Mesendoderm (in vitro differentiated cells): ENCODE measurements at regions not wholly inside any gene's neighbourhood (a gene's known extent, or its start where the extent isn't known, plus 50 kb on each side); places are given as distances from the start of the nearest gene placed in this dataset.
"Not testable (repeated sequence)": the region's sequence is repeated elsewhere in the genome, so short reads cannot be mapped to it uniquely, and the experiment has no call there.

Experiments used
- DNase-seq: peaks from one replicate; pipeline ENCODE4 v3.0.0; 2013
- H2AK5ac ChIP-seq: 2 replicates; pipeline ENCODE4 v1.6.1; 2013; ENCODE audit warnings: low read length, inconsistent platforms
- H2BK120ac ChIP-seq: 2 replicates; pipeline ENCODE4 v1.6.1; 2013; ENCODE audit warnings: low read depth, mild to moderate bottlenecking, low read length, moderate library complexity, mixed read lengths
- H2BK15ac ChIP-seq: replicated peaks from 2 replicates; pipeline ENCODE4 v1.6.1; 2013; ENCODE audit warnings: low read depth, mild to moderate bottlenecking, moderate library complexity
- H2BK5ac ChIP-seq: 2 replicates; pipeline ENCODE4 v1.6.1; 2013; ENCODE audit warnings: low read length, inconsistent platforms
- H3K18ac ChIP-seq: 2 replicates; pipeline ENCODE4 v1.6.1; 2013; ENCODE audit warnings: mild to moderate bottlenecking, low read length, mixed read lengths
- H3K23ac ChIP-seq: one replicate; pipeline ENCODE4 v1.6.1; 2013; ENCODE audit warnings: low read length
- H3K27ac ChIP-seq: 2 replicates; pipeline ENCODE4 v1.5.1; 2013; ENCODE audit warnings: low read depth, mild to moderate bottlenecking, inconsistent platforms, low read length, moderate library complexity
- H3K27me3 ChIP-seq: 2 replicates; pipeline ENCODE4 v1.6.1; 2013; ENCODE audit warnings: low read length, control low read depth, mild to moderate bottlenecking, inconsistent platforms; ENCODE audit not compliant: insufficient read depth, poor library complexity
- H3K36me3 ChIP-seq: 2 replicates; pipeline ENCODE4 v1.6.1; 2013; ENCODE audit warnings: low read length, inconsistent platforms; ENCODE audit not compliant: control insufficient read depth, insufficient read depth
- H3K4ac ChIP-seq: one replicate; pipeline ENCODE4 v1.6.1; 2013; ENCODE audit warnings: low read depth, mild to moderate bottlenecking, low read length, moderate library complexity
- H3K4me1 ChIP-seq: 2 replicates; pipeline ENCODE4 v1.6.1; 2013; ENCODE audit warnings: low read depth, low read length, inconsistent platforms; ENCODE audit not compliant: control insufficient read depth
- H3K4me2 ChIP-seq: 2 replicates; pipeline ENCODE4 v1.6.1; 2013; ENCODE audit warnings: low read length
- H3K4me3 ChIP-seq: 2 replicates; pipeline ENCODE4 v1.5.1; 2013; ENCODE audit warnings: mild to moderate bottlenecking, low read length
- H3K56ac ChIP-seq: one replicate; pipeline ENCODE4 v1.6.1; 2013; ENCODE audit warnings: low read length
- H3K79me1 ChIP-seq: 2 replicates; pipeline ENCODE4 v1.6.1; 2013; ENCODE audit warnings: low read length, inconsistent platforms
- H3K79me2 ChIP-seq: 2 replicates; pipeline ENCODE4 v1.6.1; 2013; ENCODE audit warnings: mild to moderate bottlenecking, low read length; ENCODE audit not compliant: control insufficient read depth, insufficient read depth
- H3K9ac ChIP-seq: 2 replicates; pipeline ENCODE4 v1.6.1; 2013; ENCODE audit warnings: low read length, inconsistent platforms
- H4K5ac ChIP-seq: one replicate; pipeline ENCODE4 v1.6.1; 2013; ENCODE audit warnings: low read length
- H4K8ac ChIP-seq: one replicate; pipeline ENCODE4 v1.6.1; 2013; ENCODE audit warnings: low read depth, mild to moderate bottlenecking, control low read depth, low read length, moderate library complexity
- WGBS: extraction: QIAGEN DNeasy Blood & Tissue Kit; methylation state at CpG from one replicate; pipeline ENCODE4 v1.1.7; 2013; ENCODE audit warnings: low lambda C conversion rate, missing lambda C conversion rate; ENCODE audit not compliant: insufficient coverage; ENCODE audit errors: extremely low coverage; 5-methylcytosine and 5-hydroxymethylcytosine counted together

- no CpG with 5 or more reads among the region's 6 CpGs for WGBS
- not testable (repeated sequence) for H3K9ac ChIP-seq
These were observed 537.6 kb upstream of the RAG2 start for GRCh38 chr11:37135606-37136005.

DNA sequence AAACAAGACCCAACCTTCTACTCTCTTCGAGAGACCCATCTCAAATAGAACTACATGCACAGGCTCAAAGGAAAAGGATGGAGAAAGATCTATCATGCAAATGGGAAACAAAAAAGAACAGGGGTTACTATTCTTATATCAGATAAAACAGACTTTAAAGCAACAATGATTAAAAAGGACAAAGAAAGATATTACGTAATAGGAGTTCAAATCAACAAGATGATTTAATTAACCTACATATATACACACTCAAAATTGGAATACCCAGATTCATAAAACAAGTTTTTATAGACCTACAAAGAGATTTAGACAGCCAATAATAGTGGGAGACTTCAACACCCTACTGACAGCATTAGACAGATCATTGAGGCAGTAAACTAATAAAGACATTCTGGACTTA lies 536.6 kb upstream of the RAG2 start:
- H2AK5ac ChIP-seq, result no peak overlapping the region
- H3K79me1 ChIP-seq, result no peaks in the 10 kb centered on the region
- no peak overlapping the region for H3K4ac ChIP-seq
- no peaks in the 10 kb centered on the region for H3K4me1 ChIP-seq
- H3K4me2 ChIP-seq, result no peak overlapping the region
- no peak for DNase-seq
- no peak overlapping the region for H2BK120ac ChIP-seq
- H4K5ac ChIP-seq, result no peak overlapping the region
- H2BK15ac ChIP-seq, result no peak overlapping the region
- H3K27ac ChIP-seq, result no peak overlapping the region
- H3K23ac ChIP-seq, result no peak overlapping the region
- H3K18ac ChIP-seq, result no peak overlapping the region
- H3K4me3 ChIP-seq, result no peak overlapping the region
- H2BK5ac ChIP-seq, result no peak overlapping the region
- H3K56ac ChIP-seq, result no peak overlapping the region
- no peak overlapping the region for H3K9ac ChIP-seq
- H3K79me2 ChIP-seq, result no peaks in the 10 kb centered on the region
- H3K36me3 ChIP-seq, result no peaks in the 10 kb centered on the region
- WGBS, result no CpG with 5 or more reads among the region's 2 CpGs
- no peak overlapping the region for H4K8ac ChIP-seq
- no peaks in the 10 kb centered on the region for H3K27me3 ChIP-seq

More at GRCh38 chr11:37135606-37136005, 537.6 kb upstream of the RAG2 start:
- H3K79me2 ChIP-seq, H3K18ac ChIP-seq, H2BK5ac ChIP-seq, H2BK120ac ChIP-seq, H2AK5ac ChIP-seq, H3K79me1 ChIP-seq, H3K4me1 ChIP-seq, H3K56ac ChIP-seq, H3K4me3 ChIP-seq, H3K27me3 ChIP-seq, H2BK15ac ChIP-seq, H4K5ac ChIP-seq, H3K4ac ChIP-seq, H4K8ac ChIP-seq, H3K4me2 ChIP-seq, H3K36me3 ChIP-seq, H3K27ac ChIP-seq, H3K23ac ChIP-seq, DNase-seq: not testable (repeated sequence)

DNA sequence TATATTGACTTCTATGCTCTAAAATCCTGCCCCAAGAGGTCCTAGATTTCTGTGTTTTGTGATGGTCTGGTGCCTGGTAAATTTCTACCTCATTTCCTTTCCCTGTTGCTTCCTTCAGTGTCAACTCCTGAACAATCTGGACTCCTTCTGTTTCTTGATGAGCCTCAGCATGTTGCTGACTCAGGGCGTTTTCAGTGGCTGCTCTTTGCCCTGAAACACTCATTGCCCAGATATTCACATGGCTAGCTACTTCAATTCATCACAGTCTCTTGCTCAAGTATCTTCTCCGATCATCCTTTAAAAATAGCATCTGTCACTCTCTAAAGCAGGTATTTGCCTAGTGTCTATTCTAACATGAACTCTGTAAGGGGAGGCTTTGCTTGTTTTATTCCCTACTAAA lies 526.3 kb upstream of the RAG2 start:
- H3K4me1 ChIP-seq, result no peaks in the 10 kb centered on the region
- no peaks in the 10 kb centered on the region for H3K36me3 ChIP-seq
- DNase-seq, result no peak
- H3K4me3 ChIP-seq, result no peak overlapping the region
- H2BK120ac ChIP-seq, result no peak overlapping the region
- H4K5ac ChIP-seq, result no peak overlapping the region
- no peak overlapping the region for H2BK15ac ChIP-seq
- H3K56ac ChIP-seq, result no peak overlapping the region
- no peak overlapping the region for H2BK5ac ChIP-seq
- no peak overlapping the region for H3K23ac ChIP-seq
- no peaks in the 10 kb centered on the region for H3K79me2 ChIP-seq
- no peaks in the 10 kb centered on the region for H3K27me3 ChIP-seq
- no peak overlapping the region for H4K8ac ChIP-seq
- no peak overlapping the region for H3K4ac ChIP-seq
- no peak overlapping the region for H3K27ac ChIP-seq
- H3K18ac ChIP-seq, result no peak overlapping the region
- H2AK5ac ChIP-seq, result no peak overlapping the region
- H3K9ac ChIP-seq, result no peak overlapping the region
- no CpG with 5 or more reads among the region's 2 CpGs for WGBS
- H3K79me1 ChIP-seq, result no peaks in the 10 kb centered on the region
- H3K4me2 ChIP-seq, result no peak overlapping the region

- no peak overlapping the region for H3K9ac ChIP-seq
- no peaks in the 10 kb centered on the region for H3K79me2 ChIP-seq
- H3K18ac ChIP-seq, result no peak overlapping the region
- H3K23ac ChIP-seq, result no peak overlapping the region
- no peak overlapping the region for H4K8ac ChIP-seq
- H3K4me3 ChIP-seq, result no peak overlapping the region
- no peaks in the 10 kb centered on the region for H3K79me1 ChIP-seq
- H3K36me3 ChIP-seq, result no peaks in the 10 kb centered on the region
- no peak overlapping the region for H3K56ac ChIP-seq
- H2BK120ac ChIP-seq, result no peak overlapping the region
- DNase-seq, result no peak
- H2AK5ac ChIP-seq, result no peak overlapping the region
- no peaks in the 10 kb centered on the region for H3K4me1 ChIP-seq
- no peak overlapping the region for H4K5ac ChIP-seq
- no peaks in the 10 kb centered on the region for H3K27me3 ChIP-seq
- no peak overlapping the region for H3K4me2 ChIP-seq
- no peak overlapping the region for H3K4ac ChIP-seq
- no peak overlapping the region for H2BK5ac ChIP-seq
- H2BK15ac ChIP-seq, result no peak overlapping the region
- no peak overlapping the region for H3K27ac ChIP-seq
These were observed 517.9 kb upstream of the RAG2 start for GRCh38 chr11:37115963-37116362.

- Histone ChIP-seq H2BK5ac (no peak overlapping the region), H2BK120ac (no peak overlapping the region), H3K9ac (no peak overlapping the region), H3K27ac (no peak overlapping the region), H3K36me3 (no peaks in the 10 kb centered on the region), H3K4me2 (no peak overlapping the region), H2AK5ac (no peak overlapping the region), H3K27me3 (no peaks in the 10 kb centered on the region), H3K4me1 (no peaks in the 10 kb centered on the region), H3K79me2 (no peaks in the 10 kb centered on the region), H3K23ac (no peak overlapping the region), H4K5ac (no peak overlapping the region), H2BK15ac (no peak overlapping the region), H3K79me1 (no peaks in the 10 kb centered on the region), H3K56ac (no peak overlapping the region), H3K18ac (no peak overlapping the region), H3K4ac (no peak overlapping the region), H3K4me3 (no peak overlapping the region), H4K8ac (no peak overlapping the region)
- peak; percentile 11 for DNase-seq
- WGBS, result no CpG with 5 or more reads among the region's 4 CpGs
These were observed 512.3 kb upstream of the RAG2 start for GRCh38 chr11:37110385-37110784.

DNA sequence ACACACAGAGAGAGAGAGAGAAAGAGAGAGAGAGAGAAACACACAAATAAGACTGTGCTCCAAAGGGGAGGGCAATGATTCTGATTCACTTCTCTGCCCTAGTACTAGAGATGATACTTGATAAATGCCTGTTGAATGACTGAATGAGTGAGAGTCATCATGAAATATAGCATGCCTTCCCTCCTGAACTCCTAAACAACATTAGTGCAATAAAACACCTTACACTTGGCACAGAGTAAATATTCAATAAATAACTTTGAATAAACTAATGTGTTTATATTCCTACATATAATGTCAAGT lies 511.2 kb upstream of the RAG2 start:
- no peak for DNase-seq
- Histone ChIP-seq H3K4me3 (no peak overlapping the region), H3K27me3 (no peaks in the 10 kb centered on the region)

More for the DNA sequence above, 511.2 kb upstream of the RAG2 start:
- no peak overlapping the region for H3K23ac ChIP-seq
- no peaks in the 10 kb centered on the region for H3K4me1 ChIP-seq
- H3K56ac ChIP-seq, result no peak overlapping the region
- no peak overlapping the region for H3K27ac ChIP-seq
- H2BK15ac ChIP-seq, result no peak overlapping the region
- no peaks in the 10 kb centered on the region for H3K79me1 ChIP-seq
- H2BK120ac ChIP-seq, result no peak overlapping the region
- no peak overlapping the region for H2AK5ac ChIP-seq
- no peak overlapping the region for H3K4ac ChIP-seq
- no peaks in the 10 kb centered on the region for H3K79me2 ChIP-seq
- no peak overlapping the region for H3K9ac ChIP-seq
- H3K4me2 ChIP-seq, result no peak overlapping the region
- H4K8ac ChIP-seq, result peak overlapping the region; percentile 56
- H3K36me3 ChIP-seq, result no peaks in the 10 kb centered on the region
- no peak overlapping the region for H4K5ac ChIP-seq
- H2BK5ac ChIP-seq, result no peak overlapping the region
- no peak overlapping the region for H3K18ac ChIP-seq
